Heart left ventricle (tissue), 13 donors: ENCODE measurements at regions not wholly inside any gene's neighbourhood (a gene's known extent, or its start where the extent isn't known, plus 50 kb on each side); places are given as distances from the start of the nearest gene placed in this dataset.

ENCODE experiments used
- POLR2A ChIP-seq, 2 donors: fragments of 450-650 bp; IDR thresholded peaks; one replicate each; pipeline ENCODE4 v1.6.1; 2017; ENCODE audit warnings: antibody characterized with exemption in 2 of 2, mild to moderate bottlenecking in 2 of 2, moderate library complexity in 2 of 2
- TF ChIP-seq, protein P1 (sequence below), 12 donors: fragments of 200-600 bp; sonication (generic) in 4 of 12; IDR thresholded peaks; one replicate each; pipeline versions ENCODE4 v1.5.0 to v1.8.0; 2018 to 2022; ENCODE audit warnings: antibody characterized with exemption in 12 of 12, mild to moderate bottlenecking in 5 of 12
- donor health status: ischemic (EF 13 %, LVEDD 7.1; RV severe dilation, severe dysfunction).
- donor health status: DM: no; HTN: yes; CAD: no.
- donor health status: DM: no; HTN: no; CAD: no.
- donor health status: ischemic (EF 25% LVEDD 6.9; RV normal size, moderate dysfunction).
- donor health status: ischemic (EF 25% LVEDD 5.7; RV mildly dilated, moderate dysfunction).
- donor health status: ischemic (EF 35%, LVEDD 5.7; RV mildly dilated, moderate dysfunction).
- donor health status: nonischemic (EF 11% LVEDD 7.7; RV severe dilation, severe dysfunction).
- donor health status: DM: yes; HTN: yes; CAD: no.
- donor health status: PGD.
- donor health status: ischemic (EF 29% LVEDD 5.4; RV normal size, mild dysfunction).
- donor health status: nonischemic (EF 23%, LVEDD 6.1; RV moderate dilation, normal function).

DNA sequence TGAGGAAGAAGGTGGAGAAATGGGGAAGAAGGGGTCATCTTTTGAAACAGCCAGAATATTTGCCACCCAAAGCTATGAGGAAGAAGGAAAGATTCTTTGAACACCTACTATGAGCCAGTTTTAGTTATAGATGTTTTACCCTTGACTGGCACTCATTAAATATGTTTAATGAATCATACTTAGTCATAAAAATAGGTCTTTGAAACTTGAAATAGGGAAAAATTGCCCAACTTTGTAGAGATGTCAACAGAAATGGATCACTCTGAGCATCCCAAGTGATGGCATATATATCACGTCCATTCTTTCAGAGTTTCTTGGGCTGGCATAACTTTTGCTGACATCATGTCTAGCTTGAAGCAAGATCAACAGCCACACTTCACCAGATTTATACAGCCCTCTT lies 263.5 kb downstream of the RPAP3 start:
- TF ChIP-seq, protein P1, sequence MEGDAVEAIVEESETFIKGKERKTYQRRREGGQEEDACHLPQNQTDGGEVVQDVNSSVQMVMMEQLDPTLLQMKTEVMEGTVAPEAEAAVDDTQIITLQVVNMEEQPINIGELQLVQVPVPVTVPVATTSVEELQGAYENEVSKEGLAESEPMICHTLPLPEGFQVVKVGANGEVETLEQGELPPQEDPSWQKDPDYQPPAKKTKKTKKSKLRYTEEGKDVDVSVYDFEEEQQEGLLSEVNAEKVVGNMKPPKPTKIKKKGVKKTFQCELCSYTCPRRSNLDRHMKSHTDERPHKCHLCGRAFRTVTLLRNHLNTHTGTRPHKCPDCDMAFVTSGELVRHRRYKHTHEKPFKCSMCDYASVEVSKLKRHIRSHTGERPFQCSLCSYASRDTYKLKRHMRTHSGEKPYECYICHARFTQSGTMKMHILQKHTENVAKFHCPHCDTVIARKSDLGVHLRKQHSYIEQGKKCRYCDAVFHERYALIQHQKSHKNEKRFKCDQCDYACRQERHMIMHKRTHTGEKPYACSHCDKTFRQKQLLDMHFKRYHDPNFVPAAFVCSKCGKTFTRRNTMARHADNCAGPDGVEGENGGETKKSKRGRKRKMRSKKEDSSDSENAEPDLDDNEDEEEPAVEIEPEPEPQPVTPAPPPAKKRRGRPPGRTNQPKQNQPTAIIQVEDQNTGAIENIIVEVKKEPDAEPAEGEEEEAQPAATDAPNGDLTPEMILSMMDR (IDR thresholded peaks at IDR 0.05) = no peak
- no peak for TF ChIP-seq POLR2A (IDR thresholded peaks at IDR 0.05)
